ENCODE measurements at regions not wholly inside any gene's neighbourhood (a gene's known extent, or its start where the extent isn't known, plus 50 kb on each side); places are given as distances from the start of the nearest gene placed in this dataset.
A peak's percentile ranks its signal among the peaks of the same experiment; 100 is the strongest.
"Not testable (repeated sequence)": the region's sequence is repeated elsewhere in the genome, so short reads cannot be mapped to it uniquely, and the experiment has no call there.

- no peak for DNase-seq
Observed at GRCh38 chr3:18593231-18593630, 168.1 kb upstream of the SATB1 start.

GRCh38 chr3:18591120-18591519, 166.0 kb upstream of the SATB1 start:
- DNase-seq, result no peak

DNA sequence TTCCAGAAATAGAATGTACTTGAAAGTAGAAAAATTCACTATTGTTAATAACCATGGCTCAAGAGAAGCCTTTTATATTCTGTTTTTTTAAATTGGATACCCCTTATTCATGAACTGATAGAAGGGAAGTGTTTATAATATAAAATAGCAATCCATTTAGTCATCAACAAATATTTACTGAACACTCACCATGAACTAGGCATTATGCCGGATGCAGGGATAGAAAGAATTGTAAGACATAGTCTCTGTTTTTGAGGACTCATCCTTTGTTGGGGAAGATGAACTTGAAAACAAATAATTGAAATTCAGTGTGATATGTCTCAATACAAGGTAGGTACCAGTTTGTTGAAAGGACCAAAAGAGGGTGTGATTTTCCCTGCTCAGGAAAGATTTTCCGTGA, 160.9 kb upstream of the SATB1 start:
- no peak for DNase-seq

- DNase-seq, result no peak
Observed at GRCh38 chr3:18585004-18585968, 160.1 kb upstream of the SATB1 start.

DNA sequence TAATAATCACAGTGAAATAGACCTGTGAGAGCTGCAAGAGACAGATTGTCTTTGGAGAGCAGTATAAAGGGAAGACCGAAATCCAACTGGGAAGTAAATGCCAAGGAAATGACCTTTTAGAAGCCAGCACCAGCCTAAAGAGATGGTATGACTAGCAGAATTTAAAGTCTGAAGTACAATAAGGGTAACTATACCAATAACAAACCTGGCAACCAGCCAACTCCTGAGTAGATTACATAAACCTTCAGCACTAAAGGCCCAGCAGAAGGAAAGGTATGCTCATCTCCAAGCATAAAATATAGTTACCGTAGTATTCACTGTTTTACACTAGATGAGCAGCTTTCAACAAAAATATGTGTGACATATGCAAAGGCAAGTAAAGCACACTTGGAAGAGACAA, 155.1 kb upstream of the SATB1 start:
- no peak for DNase-seq

GRCh38 chr3:18579661-18580060, 154.5 kb upstream of the SATB1 start:
- no peak for DNase-seq

DNA sequence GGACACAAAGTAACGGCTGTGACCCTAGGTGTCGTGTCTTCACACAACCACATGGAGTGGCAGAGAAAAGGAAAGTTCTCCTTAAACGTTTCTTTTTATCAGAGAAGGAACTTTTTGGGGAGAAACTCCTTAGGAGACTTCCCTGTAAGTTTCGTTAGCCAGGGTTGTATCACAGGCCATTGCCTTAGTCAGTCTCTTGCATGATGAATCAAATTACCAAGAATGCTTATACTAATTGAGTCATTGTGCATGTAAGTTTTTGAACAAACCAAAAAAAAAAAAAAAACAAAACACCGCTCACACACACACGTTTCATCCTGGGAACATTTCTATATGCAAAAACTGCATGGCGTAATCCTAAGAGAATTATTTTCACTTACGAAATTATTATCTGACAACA, 150.4 kb upstream of the SATB1 start:
- DNase-seq, result no peak

DNA sequence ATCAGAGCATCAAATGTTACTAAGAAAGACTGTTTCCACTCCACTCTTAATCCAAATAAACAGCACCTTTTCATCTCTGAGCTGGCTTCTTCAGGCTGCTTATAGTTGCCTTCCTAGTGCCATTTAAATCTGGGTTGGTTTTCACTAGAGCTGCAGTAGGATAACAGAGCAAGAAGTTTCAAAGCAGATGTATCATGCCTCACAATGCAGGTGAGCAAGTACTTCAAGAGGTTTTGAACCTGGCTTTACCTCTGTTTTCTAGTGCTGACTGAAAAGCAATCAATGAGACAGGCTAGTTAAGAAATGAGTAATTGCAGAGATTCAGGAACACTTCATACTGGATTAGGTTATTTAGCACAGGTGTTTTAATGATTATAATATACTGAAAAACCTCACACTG, 147.7 kb upstream of the SATB1 start:
- DNase-seq, result no peak

GRCh38 chr3:18567293-18567692, 142.2 kb upstream of the SATB1 start:
- DNase-seq, result no peak

GRCh38 chr3:18562364-18563154, 137.4 kb upstream of the SATB1 start:
- no peak for DNase-seq

DNA sequence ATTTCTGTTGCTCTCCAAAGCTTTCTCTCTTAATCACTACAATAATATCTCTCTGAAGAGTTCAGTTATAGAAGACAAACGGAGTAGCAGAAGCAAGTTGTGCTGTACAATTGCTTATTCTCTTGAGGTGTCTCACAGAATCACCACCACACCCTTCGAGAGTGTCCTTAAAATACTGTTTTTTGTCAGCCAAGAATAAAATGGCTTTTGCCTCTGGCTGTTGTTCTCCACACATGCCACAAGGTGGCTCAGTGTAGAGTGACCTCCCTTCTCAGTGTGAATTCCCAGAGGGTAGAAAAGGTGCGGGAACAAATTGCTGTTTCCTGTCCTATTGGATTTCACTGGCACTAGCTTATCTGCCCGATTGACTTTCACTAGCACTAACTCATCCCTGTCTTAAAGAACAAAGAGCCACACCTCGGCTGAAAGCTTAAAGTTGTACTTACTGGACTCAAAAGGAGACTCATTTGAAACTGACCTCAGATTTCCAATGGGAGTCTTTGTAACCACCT, 134.2 kb upstream of the SATB1 start:
- DNase-seq, result peak; percentile 69

DNA sequence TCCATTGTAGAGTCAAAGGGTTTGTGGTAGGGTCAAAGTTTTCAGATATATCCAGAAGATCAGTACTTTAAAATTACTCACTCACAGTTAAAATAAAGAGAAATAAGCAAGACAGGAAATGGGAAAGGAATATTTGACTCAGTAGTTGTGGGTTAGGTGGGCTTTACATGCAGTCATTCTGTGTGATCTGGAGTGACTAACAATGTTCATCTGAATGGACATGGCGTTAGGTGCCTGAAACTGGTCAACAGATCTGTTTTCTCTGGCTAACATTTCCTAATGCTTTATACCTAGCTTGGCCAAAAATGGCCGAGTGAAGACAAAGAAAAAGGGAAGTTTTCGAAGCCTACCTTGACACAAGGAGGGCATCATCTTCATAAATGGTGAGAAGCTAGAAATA, 133.4 kb upstream of the SATB1 start:
- no peak for DNase-seq

DNA sequence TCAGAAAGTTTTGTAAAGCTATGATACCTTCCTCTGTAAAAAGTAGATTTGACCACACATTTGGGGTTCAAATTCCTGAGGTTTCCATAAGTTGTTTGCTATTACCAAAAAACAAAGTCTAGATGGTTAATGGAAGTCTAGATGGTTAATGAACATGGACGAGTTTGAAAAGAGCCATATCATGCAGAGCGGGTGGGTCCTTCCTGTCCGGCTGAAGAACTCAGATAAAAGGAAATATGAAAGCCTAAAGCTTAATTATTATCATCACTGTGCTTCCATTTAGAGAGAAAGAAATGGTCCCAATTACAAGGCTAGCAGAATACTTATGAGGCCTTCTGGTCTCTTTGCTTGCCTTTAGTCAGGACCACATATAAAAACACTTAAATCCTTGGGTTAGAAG, 132.1 kb upstream of the SATB1 start:
- no peak for DNase-seq

DNA sequence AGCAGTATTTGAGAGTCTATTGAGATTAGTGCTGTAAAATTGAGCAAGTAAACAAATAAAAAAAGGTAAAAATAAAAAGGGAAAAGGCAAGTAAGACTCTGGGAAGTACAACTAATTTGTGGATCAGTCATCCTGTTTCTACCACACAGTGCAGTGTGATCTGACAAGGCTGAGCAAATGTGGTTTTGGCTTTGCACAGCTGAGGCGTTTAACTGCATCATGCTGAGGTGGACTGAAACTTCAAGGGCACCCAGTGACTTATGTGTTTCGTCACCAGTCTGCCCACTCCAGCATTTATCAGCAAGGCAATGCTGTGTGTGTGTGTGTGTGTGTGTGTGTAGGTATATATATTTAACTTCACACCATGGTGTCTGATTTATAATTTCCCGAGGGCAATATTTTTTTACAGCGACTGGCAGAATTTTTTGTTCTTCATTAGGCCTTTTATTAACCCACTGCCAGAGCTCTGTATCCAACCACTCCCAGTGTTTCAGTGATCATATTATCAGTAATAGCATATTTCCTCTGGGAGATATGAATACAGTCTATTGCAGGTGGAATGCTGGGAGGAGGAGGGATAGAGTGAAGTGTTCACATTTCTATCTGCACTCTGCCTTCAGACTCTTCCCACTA, 131.5 kb upstream of the SATB1 start:
- peak; percentile 38 for DNase-seq

DNA sequence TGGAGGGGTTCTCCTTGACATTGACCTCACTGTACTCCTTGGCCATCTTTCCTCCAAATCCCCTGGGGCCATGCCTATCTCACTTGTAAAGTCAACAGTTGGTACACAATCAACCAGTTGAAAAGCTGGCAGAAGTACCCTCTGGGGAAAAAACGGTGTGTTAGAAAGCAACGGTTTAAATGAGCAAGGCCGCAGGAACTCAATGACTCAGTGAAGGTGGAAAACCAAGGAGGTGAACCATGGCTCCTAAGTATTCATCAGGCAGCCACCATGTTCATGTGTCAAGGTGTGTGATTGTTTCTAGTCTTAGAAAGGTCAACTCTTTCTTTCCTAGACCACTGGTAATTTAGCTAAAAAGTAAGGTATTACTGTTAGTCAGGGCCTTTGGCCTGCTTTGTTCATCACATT, 130.9 kb upstream of the SATB1 start:
- no peak for DNase-seq

DNA sequence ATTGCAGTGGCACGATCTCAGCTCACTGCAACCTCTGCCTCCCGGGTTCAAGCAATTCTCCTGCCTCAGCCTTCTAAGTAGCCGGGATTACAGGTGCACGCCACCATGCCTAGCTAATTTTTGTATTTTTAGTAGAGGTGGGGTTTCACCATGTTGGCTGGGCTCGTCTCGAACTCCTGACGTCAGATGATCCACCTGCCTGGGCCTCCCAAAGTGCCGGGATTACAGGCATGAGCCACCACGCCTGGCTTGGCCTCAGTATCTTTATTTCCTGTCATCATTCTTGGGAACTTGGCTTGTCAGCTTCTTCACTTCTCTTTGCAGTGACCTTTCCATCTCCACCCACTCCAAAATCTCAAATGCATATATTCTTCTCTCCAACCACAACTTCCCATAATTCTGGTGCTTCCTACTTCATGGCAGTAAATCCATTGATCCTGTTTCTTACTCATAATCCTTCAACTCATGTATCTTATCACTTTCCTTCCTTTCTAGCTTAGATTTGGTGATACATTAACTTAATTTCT, 127.5 kb upstream of the SATB1 start:
- not testable (repeated sequence) for DNase-seq

DNA sequence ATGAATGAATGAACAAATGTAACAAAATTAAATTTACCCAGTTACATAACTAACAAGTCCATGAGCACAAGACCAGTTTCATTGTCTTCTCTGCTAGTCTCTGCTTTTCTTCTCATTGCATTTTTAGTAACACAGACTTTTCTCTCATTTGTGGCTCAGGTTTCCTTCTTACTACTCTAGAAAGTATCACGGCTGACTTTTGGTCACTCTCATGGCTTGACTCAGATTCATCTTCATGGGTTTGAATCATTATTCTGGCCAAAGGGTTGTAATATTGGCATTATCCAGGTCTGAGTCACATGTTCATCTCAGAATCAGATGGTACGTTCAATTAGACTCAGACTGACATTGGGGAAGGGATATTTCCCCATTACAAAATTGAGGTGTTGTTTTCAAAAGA, 121.5 kb upstream of the SATB1 start:
- no peak for DNase-seq

- DNase-seq, result no peak
Observed at GRCh38 chr3:18544146-18544545, 119.0 kb upstream of the SATB1 start.

GRCh38 chr3:18538463-18539230, 113.5 kb upstream of the SATB1 start:
- DNase-seq, result no peak

GRCh38 chr3:18533039-18533438, 107.9 kb upstream of the SATB1 start:
- DNase-seq, result no peak

- DNase-seq, result no peak
Observed at GRCh38 chr3:18531662-18532061, 106.5 kb upstream of the SATB1 start.

- no peak for DNase-seq
Observed at GRCh38 chr3:18529631-18530030, 104.5 kb upstream of the SATB1 start.

Measured in CD4-positive, alpha-beta T cell treated with Interleukin-21 for 1 hour (primary cell).